Natural killer cell (primary cell): ENCODE measurements at regions not wholly inside any gene's neighbourhood (a gene's known extent, or its start where the extent isn't known, plus 50 kb on each side); places are given as distances from the start of the nearest gene placed in this dataset.
A peak's percentile ranks its signal among the peaks of the same experiment; 100 is the strongest.

ENCODE experiments used
- ATAC-seq, 3 donors: fragments of 150-1000 bp in 2 of 3; fragments of 200-7000 bp in 1 of 3; cut with Tn5 transposase; 1 replicate in 1 of 3; 2 replicates in 2 of 3; pipeline ENCODE4 v1.10.0; 2021; ENCODE audit warnings: mild to moderate bottlenecking in 2 of 3, moderate library complexity in 2 of 3
- DNase-seq, 2 donors: peaks; one replicate each; pipeline versions ENCODE4 v3.0.0 to v3.0.0-alpha.2; 2013 to 2021; ENCODE audit warnings: mixed read lengths in 1 of 2
- H3K27ac ChIP-seq: one replicate; pipeline ENCODE4 v1.5.1; 2013; ENCODE audit warnings: mild to moderate bottlenecking, low read length
- H3K27me3 ChIP-seq: one replicate; pipeline ENCODE4 v1.6.1; 2013; ENCODE audit warnings: low read length; ENCODE audit not compliant: control insufficient read depth, insufficient read depth
- H3K36me3 ChIP-seq: one replicate; pipeline ENCODE4 v1.6.1; 2013; ENCODE audit warnings: low read length; ENCODE audit not compliant: control insufficient read depth, insufficient read depth
- H3K4me1 ChIP-seq: one replicate; pipeline ENCODE4 v1.6.1; 2013; ENCODE audit warnings: low read length; ENCODE audit not compliant: control insufficient read depth, insufficient read depth
- H3K4me3 ChIP-seq: one replicate; pipeline ENCODE4 v1.5.1; 2013; ENCODE audit warnings: low read length
- H3K9me3 ChIP-seq: one replicate; pipeline ENCODE4 v1.6.1; 2013; ENCODE audit warnings: low read length; ENCODE audit not compliant: control insufficient read depth, insufficient read depth
- H3K27ac Mint-ChIP-seq, 2 donors: one replicate each; pipeline ENCODE4 v1.8.0; 2022; ENCODE audit warnings: mild to moderate bottlenecking in 2 of 2, mixed read lengths in 2 of 2, moderate library complexity in 1 of 2
- H3K27me3 Mint-ChIP-seq, 2 donors: one replicate each; pipeline ENCODE4 v1.8.0; 2022; ENCODE audit warnings: low read depth in 2 of 2, mixed read lengths in 2 of 2
- H3K36me3 Mint-ChIP-seq: one replicate; pipeline ENCODE4 v1.8.0; 2022; ENCODE audit warnings: mixed read lengths
- H3K4me1 Mint-ChIP-seq, 2 donors: one replicate each; pipeline ENCODE4 v1.8.0; 2022; ENCODE audit warnings: mixed read lengths in 2 of 2
- H3K4me3 Mint-ChIP-seq: one replicate; pipeline ENCODE4 v1.8.0; 2022; ENCODE audit warnings: mild to moderate bottlenecking, moderate library complexity, mixed read lengths
- H3K9me3 Mint-ChIP-seq, 2 donors: one replicate each; pipeline ENCODE4 v1.8.0; 2022; ENCODE audit warnings: mixed read lengths in 2 of 2
- WGBS: methylation state at CpG from one replicate; pipeline ENCODE4 v1.1.7; 2013; ENCODE audit warnings: missing lambda C conversion rate; ENCODE audit not compliant: insufficient coverage; 5-methylcytosine and 5-hydroxymethylcytosine counted together
- intact Hi-C: fragments of 100-400 bp; cut with micrococcal nuclease; formaldehyde crosslinking; loops from one replicate; pipeline ENCODE4 v1.14.2; 2022
- TF ChIP-seq, protein P1 (sequence below): fragments of 200-600 bp; IDR thresholded peaks from one replicate; pipeline ENCODE4 v1.8.0; 2022; ENCODE audit warnings: antibody characterized with exemption

DNA sequence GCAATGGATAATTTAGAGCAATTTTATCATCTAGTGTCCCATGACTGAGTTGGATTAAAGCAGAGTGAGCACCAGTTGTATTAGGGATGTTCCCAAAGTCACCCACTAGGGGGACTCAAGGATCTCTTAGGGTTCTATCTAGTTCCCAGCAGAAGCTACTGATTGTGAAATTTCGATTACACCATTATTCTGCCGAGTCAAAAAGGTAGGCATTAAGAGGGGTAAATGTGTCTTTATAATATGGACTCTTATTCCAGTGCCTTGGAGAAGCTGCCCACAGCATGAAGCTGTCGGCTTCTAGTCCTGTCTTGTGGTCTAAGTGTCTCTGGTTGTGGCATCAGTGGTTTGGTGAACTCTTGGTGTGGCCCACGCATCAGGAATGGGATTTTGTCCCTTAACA, 53.3 kb downstream of the RGS12 start:
- DNase-seq = peak in 1 of 2 donors; percentile 80
- no peak overlapping the region for H3K27ac Mint-ChIP-seq
- H3K4me1 Mint-ChIP-seq = peaks cover 21 to 24% of the 10 kb centered on the region in 2 donors
- ATAC-seq = peak; percentile 74 to 88 (median 83)
- Histone ChIP-seq H3K9me3 (no peaks in the 10 kb centered on the region), H3K27ac (no peak overlapping the region), H3K4me1 (peaks cover 13% of the 10 kb centered on the region), H3K27me3 (no peaks in the 10 kb centered on the region), H3K36me3 (no peaks in the 10 kb centered on the region), H3K4me3 (no peak overlapping the region)
- no peaks in the 10 kb centered on the region for H3K9me3 Mint-ChIP-seq
- no peaks in the 10 kb centered on the region for H3K36me3 Mint-ChIP-seq
- intact Hi-C loops = loop anchor here (1.0 to 5.0 kb wide), 3 partner anchors 97 to 596 kb away; no protein-coding TSS in a partner anchor
- peaks cover 0 to 2% of the 10 kb centered on the region in 2 donors for H3K27me3 Mint-ChIP-seq
- H3K4me3 Mint-ChIP-seq = no peak overlapping the region
- WGBS = 15% methylated on average over 4 of the region's 4 CpGs
- TF ChIP-seq, protein P1, sequence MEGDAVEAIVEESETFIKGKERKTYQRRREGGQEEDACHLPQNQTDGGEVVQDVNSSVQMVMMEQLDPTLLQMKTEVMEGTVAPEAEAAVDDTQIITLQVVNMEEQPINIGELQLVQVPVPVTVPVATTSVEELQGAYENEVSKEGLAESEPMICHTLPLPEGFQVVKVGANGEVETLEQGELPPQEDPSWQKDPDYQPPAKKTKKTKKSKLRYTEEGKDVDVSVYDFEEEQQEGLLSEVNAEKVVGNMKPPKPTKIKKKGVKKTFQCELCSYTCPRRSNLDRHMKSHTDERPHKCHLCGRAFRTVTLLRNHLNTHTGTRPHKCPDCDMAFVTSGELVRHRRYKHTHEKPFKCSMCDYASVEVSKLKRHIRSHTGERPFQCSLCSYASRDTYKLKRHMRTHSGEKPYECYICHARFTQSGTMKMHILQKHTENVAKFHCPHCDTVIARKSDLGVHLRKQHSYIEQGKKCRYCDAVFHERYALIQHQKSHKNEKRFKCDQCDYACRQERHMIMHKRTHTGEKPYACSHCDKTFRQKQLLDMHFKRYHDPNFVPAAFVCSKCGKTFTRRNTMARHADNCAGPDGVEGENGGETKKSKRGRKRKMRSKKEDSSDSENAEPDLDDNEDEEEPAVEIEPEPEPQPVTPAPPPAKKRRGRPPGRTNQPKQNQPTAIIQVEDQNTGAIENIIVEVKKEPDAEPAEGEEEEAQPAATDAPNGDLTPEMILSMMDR = peak; percentile 76

DNA sequence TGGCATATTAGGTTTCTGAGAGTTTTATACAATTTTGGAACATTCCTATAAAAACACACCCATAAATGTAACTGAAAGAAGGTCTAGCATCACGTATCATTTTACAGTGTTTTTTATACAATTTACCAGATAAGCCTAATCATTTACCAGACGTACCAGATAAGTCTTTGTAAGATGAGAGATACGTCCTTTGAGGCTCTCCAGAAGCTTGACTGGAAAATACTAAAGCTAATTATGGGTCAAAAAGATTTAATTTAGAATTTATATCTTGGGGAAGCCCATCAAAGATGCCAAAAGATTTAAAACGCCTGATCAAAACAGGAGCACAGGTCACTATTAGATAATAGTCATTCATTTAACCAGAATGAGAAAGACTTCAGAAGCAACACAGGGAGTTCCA, 55.0 kb downstream of the RGS12 start:
- H3K36me3 Mint-ChIP-seq = no peaks in the 10 kb centered on the region

DNA sequence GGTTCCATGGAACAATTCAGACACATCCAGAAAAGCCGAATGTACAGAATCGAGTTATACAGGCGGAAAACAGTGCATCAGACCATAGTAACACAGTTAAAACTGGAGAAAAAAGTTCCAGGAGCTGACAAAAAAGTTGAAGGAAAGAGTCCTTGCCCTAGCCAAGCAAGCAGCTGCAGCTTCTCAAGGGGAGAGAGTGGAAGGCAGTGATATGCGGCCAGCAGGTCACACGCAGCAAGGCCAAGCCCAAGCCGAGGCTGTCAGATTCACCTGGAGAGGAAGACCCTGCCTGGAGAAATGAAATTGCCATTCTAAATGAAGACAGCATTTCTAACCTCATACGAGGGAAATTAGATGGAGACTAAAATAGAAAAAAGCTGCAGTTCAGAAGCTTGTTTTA, 55.8 kb downstream of the RGS12 start:
- Mint-ChIP-seq H3K36me3 (no peaks in the 10 kb centered on the region), H3K4me3 (no peak overlapping the region), H3K4me1 (peaks cover 11 to 15% of the 10 kb centered on the region in 2 donors), H3K27ac (no peak overlapping the region), H3K9me3 (no peaks in the 10 kb centered on the region), H3K27me3 (peaks cover 0 to 2% of the 10 kb centered on the region in 2 donors)
- no peak overlapping the region for H3K27ac ChIP-seq
- H3K27me3 ChIP-seq = no peaks in the 10 kb centered on the region
- H3K36me3 ChIP-seq = no peaks in the 10 kb centered on the region
- intact Hi-C loops = loop anchor here (5.0 kb wide), 1 partner anchor 594 kb away; no protein-coding TSS in a partner anchor
- TF ChIP-seq, protein P1 = no peak
- no peaks in the 10 kb centered on the region for H3K9me3 ChIP-seq
- peaks cover 5% of the 10 kb centered on the region for H3K4me1 ChIP-seq
- 97% methylated on average over 6 of the region's 7 CpGs for WGBS
- DNase-seq (no peak), ATAC-seq (no peak)
- H3K4me3 ChIP-seq = no peak overlapping the region

More for the DNA sequence above, 55.0 kb downstream of the RGS12 start:
- Histone ChIP-seq H3K9me3 (no peaks in the 10 kb centered on the region), H3K27me3 (no peaks in the 10 kb centered on the region), H3K36me3 (no peaks in the 10 kb centered on the region), H3K27ac (no peak overlapping the region), H3K4me3 (no peak overlapping the region), H3K4me1 (peaks cover 5% of the 10 kb centered on the region)
- no peak overlapping the region for H3K4me3 Mint-ChIP-seq
- H3K4me1 Mint-ChIP-seq = peaks cover 12 to 15% of the 10 kb centered on the region in 2 donors
- H3K27ac Mint-ChIP-seq = no peak overlapping the region
- intact Hi-C loops = loop anchor here (5.0 kb wide), 1 partner anchor 594 kb away; no protein-coding TSS in a partner anchor
- peaks cover 0 to 2% of the 10 kb centered on the region in 2 donors for H3K27me3 Mint-ChIP-seq
- WGBS = 90% methylated on average over 4 of the region's 4 CpGs
- no peaks in the 10 kb centered on the region for H3K9me3 Mint-ChIP-seq
- TF ChIP-seq, protein P1 = no peak
- ATAC-seq = no peak
- no peak for DNase-seq

DNA sequence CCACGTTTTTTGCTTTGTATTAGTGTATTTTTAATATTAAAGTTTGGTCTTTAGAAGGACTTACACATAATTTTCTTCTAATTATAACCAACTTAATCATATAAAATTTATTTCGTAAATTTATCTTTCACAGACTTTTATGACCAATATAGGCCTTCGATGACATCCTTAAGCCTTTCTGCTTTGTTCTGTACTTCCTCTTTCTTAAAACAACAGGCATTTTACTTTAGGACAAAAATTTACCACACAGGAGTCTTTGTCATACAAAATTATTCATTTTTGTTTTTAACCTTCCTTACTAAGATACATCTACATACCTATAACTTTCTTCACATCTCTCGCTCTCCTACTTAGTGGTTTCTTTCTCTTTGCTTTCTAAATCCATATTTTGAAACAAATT, 56.3 kb downstream of the RGS12 start:
- Histone ChIP-seq H3K4me3 (no peak overlapping the region), H3K27me3 (no peaks in the 10 kb centered on the region), H3K4me1 (peaks cover 5% of the 10 kb centered on the region), H3K36me3 (no peaks in the 10 kb centered on the region), H3K9me3 (no peaks in the 10 kb centered on the region), H3K27ac (no peak overlapping the region)
- peaks cover 0 to 2% of the 10 kb centered on the region in 2 donors for H3K27me3 Mint-ChIP-seq
- H3K27ac Mint-ChIP-seq = no peak overlapping the region
- H3K4me1 Mint-ChIP-seq = peaks cover 11 to 15% of the 10 kb centered on the region in 2 donors
- TF ChIP-seq, protein P1 = no peak
- no peak overlapping the region for H3K4me3 Mint-ChIP-seq
- 67% methylated on average over 3 of the region's 4 CpGs for WGBS
- no peaks in the 10 kb centered on the region for H3K9me3 Mint-ChIP-seq
- intact Hi-C loops = loop anchor here (5.0 kb wide), 1 partner anchor 593 kb away; no protein-coding TSS in a partner anchor
- DNase-seq = no peak
- H3K36me3 Mint-ChIP-seq = no peaks in the 10 kb centered on the region
- ATAC-seq = no peak
